ENCODE measurements at regions not wholly inside any gene's neighbourhood (a gene's known extent, or its start where the extent isn't known, plus 50 kb on each side); places are given as distances from the start of the nearest gene placed in this dataset.

DNA sequence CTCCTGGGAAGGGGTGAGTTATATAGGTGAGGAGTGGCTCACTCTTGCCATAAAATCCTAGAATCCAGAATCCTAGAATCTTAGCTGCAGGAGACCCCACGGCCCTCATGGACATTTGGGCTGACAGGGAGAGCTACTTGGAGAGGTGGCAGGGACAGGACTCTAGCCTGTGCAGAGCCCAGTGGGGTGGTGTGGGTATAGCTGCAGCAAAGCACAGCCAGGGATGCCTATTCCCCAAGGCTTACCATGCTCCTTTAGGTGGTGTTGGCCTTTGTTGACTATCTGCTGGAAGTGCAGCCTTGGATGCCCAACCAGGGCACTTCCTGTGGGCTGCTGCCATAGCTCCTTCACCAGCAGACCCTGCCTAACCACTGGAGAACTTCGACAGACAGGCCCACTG lies 70.0 kb upstream of the PTPN3 start:
- no peaks in the 10 kb centered on the region for H3K9me3 ChIP-seq
- no peak for TF ChIP-seq POLR2AphosphoS5 (IDR thresholded peaks at IDR 0.05)
- TF ChIP-seq POLR2A (IDR thresholded peaks at IDR 0.05), result no peak
- no peak overlapping the region for H3K27ac ChIP-seq
- H3K4me1 ChIP-seq, result no peaks in the 10 kb centered on the region
- no peak for ATAC-seq (ENCODE audit: low FRiP score in 2 of 2)
- 67 to 76% methylated on average over 2 of the region's 2 CpGs for WGBS, 2 donors
- no peak overlapping the region for H3K4me3 ChIP-seq
- no peaks in the 10 kb centered on the region for H3K27me3 ChIP-seq
- no peak for DNase-seq
- no peaks in the 10 kb centered on the region for H3K36me3 ChIP-seq

DNA sequence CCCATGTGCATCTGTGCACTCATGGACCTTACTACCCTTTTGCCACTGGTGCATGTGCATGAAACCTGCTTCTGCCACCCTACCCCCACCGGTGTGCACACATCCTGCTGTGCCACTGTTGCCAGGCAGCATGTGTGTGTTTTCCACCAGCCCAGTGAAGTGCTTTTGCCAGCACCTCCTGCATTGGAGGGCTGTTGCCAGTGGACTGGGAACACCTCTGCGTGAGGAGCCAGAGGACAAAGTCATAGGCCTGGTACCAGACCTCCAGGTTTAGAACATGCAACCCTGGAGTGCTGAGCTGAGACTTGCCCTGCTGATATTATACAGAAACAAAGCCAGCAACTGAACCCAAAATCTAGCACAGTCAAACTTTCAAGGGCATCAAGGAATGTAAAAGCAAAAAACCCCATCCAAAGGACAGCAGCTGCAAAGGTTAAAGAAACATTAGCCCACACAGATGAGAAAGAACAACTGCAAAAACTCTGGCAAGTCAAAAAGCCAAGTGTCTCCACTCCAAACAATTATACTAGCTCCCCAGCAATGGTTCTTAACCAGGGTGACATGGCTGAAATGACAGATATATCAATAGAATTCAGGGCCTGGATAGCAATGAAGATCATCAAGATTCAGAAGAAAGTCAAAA lies 70.6 kb upstream of the PTPN3 start:
- H3K4me3 ChIP-seq, result no peak overlapping the region
- no peak for DNase-seq
- no peak for ATAC-seq (ENCODE audit: low FRiP score in 2 of 2)
- no peaks in the 10 kb centered on the region for H3K36me3 ChIP-seq
- 88 to 100% methylated on average over 1 to 2 of the region's 2 CpGs for WGBS, 2 donors
- TF ChIP-seq POLR2AphosphoS5 (IDR thresholded peaks at IDR 0.05) (no peak), EP300 (IDR thresholded peaks at IDR 0.05) (no peak), POLR2A (IDR thresholded peaks at IDR 0.05) (no peak), CTCF (IDR thresholded peaks at IDR 0.05) (no peak)
- H3K27me3 ChIP-seq, result no peaks in the 10 kb centered on the region
- H3K9me3 ChIP-seq, result no peaks in the 10 kb centered on the region
- no peak overlapping the region for H3K27ac ChIP-seq
- H3K4me1 ChIP-seq, result no peaks in the 10 kb centered on the region

DNA sequence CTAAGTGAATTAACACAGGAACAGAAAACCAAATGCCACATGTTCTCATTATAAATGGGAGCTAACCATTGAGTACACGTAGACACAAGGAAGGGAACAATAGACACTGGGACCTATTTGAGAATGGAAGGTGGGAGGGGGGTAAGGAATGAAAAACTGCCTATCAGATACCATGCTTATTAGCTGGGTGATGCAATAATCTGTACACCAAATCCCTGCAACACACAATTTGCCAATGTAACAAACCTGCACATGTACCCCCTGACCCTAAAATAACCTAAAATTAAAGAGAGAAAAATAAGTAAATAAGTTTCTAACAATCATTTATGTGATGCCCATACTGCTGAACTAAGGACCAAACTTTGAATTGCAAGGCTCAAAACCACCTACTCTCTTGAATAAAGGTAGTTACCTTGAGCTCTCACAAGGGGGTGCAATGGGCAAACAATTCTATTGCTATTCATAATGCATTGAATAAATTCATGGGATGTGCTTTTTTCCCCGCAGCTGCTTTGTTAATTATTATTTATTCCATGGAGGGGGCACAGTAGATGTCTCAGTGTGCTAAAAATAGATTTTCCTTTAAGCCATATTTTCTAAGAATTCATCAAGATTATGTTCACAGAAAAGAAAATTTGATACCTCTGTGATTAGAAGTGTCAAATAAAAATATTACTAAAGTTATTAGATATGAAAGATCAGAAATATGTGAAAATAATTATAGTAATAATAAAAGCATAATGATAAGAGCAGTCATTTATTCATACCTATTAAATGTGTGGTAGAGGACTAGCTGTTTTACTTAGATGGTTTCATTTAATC lies 76.2 kb upstream of the PTPN3 start:
- TF ChIP-seq POLR2AphosphoS5 (IDR thresholded peaks at IDR 0.05) (no peak), EP300 (IDR thresholded peaks at IDR 0.05) (no peak), CTCF (IDR thresholded peaks at IDR 0.05) (peak; percentile 35 to 73 (median 56)), POLR2A (IDR thresholded peaks at IDR 0.05) (no peak)
- H3K4me3 ChIP-seq, result no peak overlapping the region
- H3K4me1 ChIP-seq, result no peaks in the 10 kb centered on the region
- peak; percentile 59 to 64 for ATAC-seq (ENCODE audit: low FRiP score in 2 of 2)
- 2 to 3% methylated on average over 2 of the region's 2 CpGs for WGBS, 2 donors
- no peaks in the 10 kb centered on the region for H3K36me3 ChIP-seq
- no peaks in the 10 kb centered on the region for H3K27me3 ChIP-seq
- H3K27ac ChIP-seq, result no peak overlapping the region
- DNase-seq, result no peak
- no peaks in the 10 kb centered on the region for H3K9me3 ChIP-seq

DNA sequence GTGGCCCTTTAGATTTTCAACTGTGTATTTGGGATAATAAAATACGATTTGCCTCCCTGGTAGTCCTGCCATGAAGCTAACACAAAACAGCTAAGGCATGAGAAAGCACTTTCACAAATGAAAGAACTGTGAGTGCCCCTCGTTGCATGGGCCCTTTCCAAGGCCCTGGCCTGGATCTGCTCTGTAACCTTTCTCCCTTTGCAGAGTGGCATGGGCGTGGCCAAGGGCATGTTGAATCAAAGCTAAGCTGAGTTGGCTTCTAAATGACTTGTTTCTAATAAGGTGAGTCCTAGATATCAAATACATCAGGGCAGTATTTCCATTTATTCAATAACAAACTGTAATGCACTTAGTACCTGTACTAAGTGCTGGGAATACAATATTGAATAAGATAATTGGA lies 78.7 kb upstream of the PTPN3 start:
- TF ChIP-seq EP300 (IDR thresholded peaks at IDR 0.05) (no peak), POLR2AphosphoS5 (IDR thresholded peaks at IDR 0.05) (no peak), POLR2A (IDR thresholded peaks at IDR 0.05) (no peak), CTCF (IDR thresholded peaks at IDR 0.05) (no peak)
- ATAC-seq (ENCODE audit: low FRiP score in 2 of 2), result no peak
- no peaks in the 10 kb centered on the region for H3K9me3 ChIP-seq
- 63 to 76% methylated on average over 3 of the region's 3 CpGs for WGBS, 2 donors
- DNase-seq, result no peak
- H3K4me1 ChIP-seq, result no peaks in the 10 kb centered on the region
- no peak overlapping the region for H3K4me3 ChIP-seq
- H3K36me3 ChIP-seq, result no peaks in the 10 kb centered on the region
- H3K27ac ChIP-seq, result no peak overlapping the region
- H3K27me3 ChIP-seq, result no peaks in the 10 kb centered on the region

DNA sequence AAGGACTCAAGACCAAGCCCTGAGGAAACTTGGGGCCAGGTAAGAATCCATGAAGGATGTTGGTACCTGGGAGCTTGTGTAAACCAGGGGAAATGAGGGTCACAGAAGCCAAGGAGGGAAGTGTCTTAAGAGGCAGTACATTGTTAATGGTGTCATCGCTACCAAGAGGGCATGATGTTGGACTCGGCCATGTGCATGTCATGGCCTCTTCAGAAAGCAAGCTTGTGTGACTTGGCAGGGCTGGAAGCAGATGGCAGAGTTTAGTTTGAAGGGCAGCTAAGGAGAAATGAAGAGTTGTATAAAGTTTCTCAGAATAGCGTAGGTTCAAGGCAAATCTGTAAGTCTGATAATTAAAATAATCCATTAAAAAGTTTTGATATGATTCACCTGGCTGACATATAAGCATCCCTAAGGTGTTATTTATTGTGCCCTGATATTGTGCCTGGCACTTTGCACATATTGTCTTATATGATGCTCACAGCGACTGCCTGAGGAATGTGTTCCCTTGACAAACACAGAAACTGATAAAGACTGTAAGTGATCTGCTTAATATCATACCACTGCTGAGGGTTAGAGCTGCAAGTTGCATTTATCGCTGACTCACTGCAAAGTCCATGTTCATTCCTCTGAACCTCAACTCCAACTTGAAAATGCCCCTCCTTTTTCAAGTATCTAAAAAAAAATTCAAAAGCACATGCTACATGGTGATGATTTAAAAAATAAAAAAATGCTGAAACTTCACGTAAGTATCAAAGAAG lies 81.3 kb upstream of the PTPN3 start:
- Histone ChIP-seq H3K4me1 (no peaks in the 10 kb centered on the region), H3K27me3 (no peaks in the 10 kb centered on the region), H3K27ac (no peak overlapping the region), H3K9me3 (no peaks in the 10 kb centered on the region), H3K36me3 (no peaks in the 10 kb centered on the region), H3K4me3 (no peak overlapping the region)
- TF ChIP-seq EP300 (IDR thresholded peaks at IDR 0.05) (no peak), CTCF (IDR thresholded peaks at IDR 0.05) (no peak), POLR2AphosphoS5 (IDR thresholded peaks at IDR 0.05) (no peak), POLR2A (IDR thresholded peaks at IDR 0.05) (no peak)
- ATAC-seq (ENCODE audit: low FRiP score in 2 of 2), result no peak
- DNase-seq, result no peak
- WGBS, 2 donors, result 74 to 82% methylated on average over 6 of the region's 6 CpGs
